ENCODE measurements at regions not wholly inside any gene's neighbourhood (a gene's known extent, or its start where the extent isn't known, plus 50 kb on each side); places are given as distances from the start of the nearest gene placed in this dataset.

- H3K9me2 ChIP-seq (replicated peaks; ENCODE audit: low read depth, low read length): no peaks in the 10 kb centered on the region
- H4K20me1 ChIP-seq (ENCODE audit: insufficient read depth, low read length, poor library complexity, severe bottlenecking): no peaks in the 10 kb centered on the region
- H3K36me3 ChIP-seq (ENCODE audit: insufficient read depth, low read length): no peaks in the 10 kb centered on the region
- no peak overlapping the region for H3K4me2 ChIP-seq (ENCODE audit: low read depth, low read length, poor library complexity, severe bottlenecking)
- H3K4me3 ChIP-seq (ENCODE audit: low read length, poor library complexity, severe bottlenecking): no peak overlapping the region
- no peaks in the 10 kb centered on the region for H3K9me3 ChIP-seq (ENCODE audit: insufficient read depth, low read depth, low read length)
- H3K27me3 ChIP-seq (ENCODE audit: insufficient read depth, low read length, poor library complexity, severe bottlenecking): no peaks in the 10 kb centered on the region
- H3K4me1 ChIP-seq (ENCODE audit: insufficient read depth, low read length, poor library complexity, severe bottlenecking): peaks cover 17% of the 10 kb centered on the region
- H3K9ac ChIP-seq (ENCODE audit: low read depth, low read length, poor library complexity, severe bottlenecking): no peak overlapping the region
- TF ChIP-seq EZH2phosphoT487 (IDR thresholded peaks at IDR 0.05; ENCODE audit: borderline replicate concordance) (no peak), CTCF (conservative IDR thresholded peaks at IDR 0.05; ENCODE audit: low read length) (no peak)
- H3F3A ChIP-seq (ENCODE audit: low read depth): no peaks in the 10 kb centered on the region
- no peak overlapping the region for H2AFZ ChIP-seq (ENCODE audit: low read length)
- H3K79me2 ChIP-seq (ENCODE audit: insufficient read depth, low read length): no peaks in the 10 kb centered on the region
Measured at GRCh38 chr2:207331674-207332073, 165.9 kb upstream of the KLF7 start.

- peak overlapping the region; percentile 37 for H2AFZ ChIP-seq (ENCODE audit: low read length)
- no peaks in the 10 kb centered on the region for H3K9me2 ChIP-seq (replicated peaks; ENCODE audit: low read depth, low read length)
- no peak overlapping the region for H3K9ac ChIP-seq (ENCODE audit: low read depth, low read length, poor library complexity, severe bottlenecking)
- peaks cover 17% of the 10 kb centered on the region for H3K4me1 ChIP-seq (ENCODE audit: insufficient read depth, low read length, poor library complexity, severe bottlenecking)
- TF ChIP-seq CTCF (conservative IDR thresholded peaks at IDR 0.05; ENCODE audit: low read length): no peak
- TF ChIP-seq EZH2phosphoT487 (IDR thresholded peaks at IDR 0.05; ENCODE audit: borderline replicate concordance): no peak
- no peaks in the 10 kb centered on the region for H3K27me3 ChIP-seq (ENCODE audit: insufficient read depth, low read length, poor library complexity, severe bottlenecking)
- H3K79me2 ChIP-seq (ENCODE audit: insufficient read depth, low read length): no peaks in the 10 kb centered on the region
- H4K20me1 ChIP-seq (ENCODE audit: insufficient read depth, low read length, poor library complexity, severe bottlenecking): no peaks in the 10 kb centered on the region
- no peak overlapping the region for H3K4me2 ChIP-seq (ENCODE audit: low read depth, low read length, poor library complexity, severe bottlenecking)
- H3K4me3 ChIP-seq (ENCODE audit: low read length, poor library complexity, severe bottlenecking): no peak overlapping the region
- H3F3A ChIP-seq (ENCODE audit: low read depth): no peaks in the 10 kb centered on the region
- H3K36me3 ChIP-seq (ENCODE audit: insufficient read depth, low read length): no peaks in the 10 kb centered on the region
- H3K9me3 ChIP-seq (ENCODE audit: insufficient read depth, low read depth, low read length): no peaks in the 10 kb centered on the region
Measured at GRCh38 chr2:207332480-207333212, 166.9 kb upstream of the KLF7 start.

- TF ChIP-seq CTCF (conservative IDR thresholded peaks at IDR 0.05; ENCODE audit: low read length): no peak
- no peak for TF ChIP-seq EZH2phosphoT487 (IDR thresholded peaks at IDR 0.05; ENCODE audit: borderline replicate concordance)
- peaks cover 14% of the 10 kb centered on the region for H3K4me1 ChIP-seq (ENCODE audit: insufficient read depth, low read length, poor library complexity, severe bottlenecking)
Measured at GRCh38 chr2:207333599-207334300, 168.0 kb upstream of the KLF7 start.

More at GRCh38 chr2:207333599-207334300, 168.0 kb upstream of the KLF7 start:
- Histone ChIP-seq H3K9ac (ENCODE audit: low read depth, low read length, poor library complexity, severe bottlenecking) (no peak overlapping the region), H3K36me3 (ENCODE audit: insufficient read depth, low read length) (no peaks in the 10 kb centered on the region), H3K4me3 (ENCODE audit: low read length, poor library complexity, severe bottlenecking) (no peak overlapping the region), H4K20me1 (ENCODE audit: insufficient read depth, low read length, poor library complexity, severe bottlenecking) (no peaks in the 10 kb centered on the region), H2AFZ (ENCODE audit: low read length) (no peak overlapping the region), H3K4me2 (ENCODE audit: low read depth, low read length, poor library complexity, severe bottlenecking) (no peak overlapping the region), H3K27me3 (ENCODE audit: insufficient read depth, low read length, poor library complexity, severe bottlenecking) (no peaks in the 10 kb centered on the region), H3K79me2 (ENCODE audit: insufficient read depth, low read length) (no peaks in the 10 kb centered on the region), H3K9me2 (replicated peaks; ENCODE audit: low read depth, low read length) (no peaks in the 10 kb centered on the region), H3F3A (ENCODE audit: low read depth) (no peaks in the 10 kb centered on the region), H3K9me3 (ENCODE audit: insufficient read depth, low read depth, low read length) (no peaks in the 10 kb centered on the region)

Measured in Loucy (cell line).